C4-2B (cell line): ENCODE measurements at regions not wholly inside any gene's neighbourhood (a gene's known extent, or its start where the extent isn't known, plus 50 kb on each side); places are given as distances from the start of the nearest gene placed in this dataset.
A peak's percentile ranks its signal among the peaks of the same experiment; 100 is the strongest.

ENCODE experiments used
- H3K27ac ChIP-seq: fragments of 450-650 bp; 2 replicates; pipeline ENCODE4 v1.5.1; 2017
- ZFX ChIP-seq: fragments of 450-650 bp; IDR thresholded peaks from 2 replicates; pipeline ENCODE4 v1.6.1; 2017
- TF ChIP-seq, protein P1 (sequence below): fragments of 450-650 bp; conservative IDR thresholded peaks from 2 replicates; pipeline ENCODE4 v1.5.1; 2017; ENCODE audit warnings: mild to moderate bottlenecking

DNA sequence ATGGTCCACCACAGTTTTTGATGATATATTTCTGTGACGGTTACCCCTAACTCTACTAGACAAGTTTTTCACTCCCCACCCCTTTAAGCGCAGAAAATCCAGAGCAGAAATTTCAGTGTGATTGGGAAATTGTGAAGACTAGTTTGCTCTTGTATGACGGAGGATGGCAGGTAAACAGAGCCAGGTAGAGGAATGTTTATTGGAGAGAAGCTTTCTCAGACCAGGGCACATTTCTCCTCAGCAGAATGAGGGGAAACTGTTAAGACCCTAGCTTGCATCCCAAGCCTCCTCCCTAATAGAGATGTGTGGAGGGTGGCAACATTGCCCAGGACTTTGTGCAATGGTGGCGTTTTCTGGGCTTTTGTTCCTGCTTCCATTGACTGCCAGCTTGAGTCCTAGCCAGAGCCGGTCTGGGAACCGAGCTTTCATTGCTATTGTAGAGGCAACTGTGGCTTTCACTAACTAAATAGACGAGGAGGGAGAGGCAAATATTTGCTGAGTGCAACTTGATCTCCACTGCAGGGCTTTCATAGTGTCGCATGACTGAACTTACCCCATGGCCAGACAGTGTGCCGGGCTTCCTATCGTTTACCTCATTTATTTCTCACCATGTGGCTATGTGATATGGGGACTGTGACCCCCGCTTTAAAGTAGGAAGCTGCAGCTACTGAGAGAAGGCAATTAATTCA lies 159.6 kb upstream of the MPHOSPH6 start:
- TF ChIP-seq, protein P1, sequence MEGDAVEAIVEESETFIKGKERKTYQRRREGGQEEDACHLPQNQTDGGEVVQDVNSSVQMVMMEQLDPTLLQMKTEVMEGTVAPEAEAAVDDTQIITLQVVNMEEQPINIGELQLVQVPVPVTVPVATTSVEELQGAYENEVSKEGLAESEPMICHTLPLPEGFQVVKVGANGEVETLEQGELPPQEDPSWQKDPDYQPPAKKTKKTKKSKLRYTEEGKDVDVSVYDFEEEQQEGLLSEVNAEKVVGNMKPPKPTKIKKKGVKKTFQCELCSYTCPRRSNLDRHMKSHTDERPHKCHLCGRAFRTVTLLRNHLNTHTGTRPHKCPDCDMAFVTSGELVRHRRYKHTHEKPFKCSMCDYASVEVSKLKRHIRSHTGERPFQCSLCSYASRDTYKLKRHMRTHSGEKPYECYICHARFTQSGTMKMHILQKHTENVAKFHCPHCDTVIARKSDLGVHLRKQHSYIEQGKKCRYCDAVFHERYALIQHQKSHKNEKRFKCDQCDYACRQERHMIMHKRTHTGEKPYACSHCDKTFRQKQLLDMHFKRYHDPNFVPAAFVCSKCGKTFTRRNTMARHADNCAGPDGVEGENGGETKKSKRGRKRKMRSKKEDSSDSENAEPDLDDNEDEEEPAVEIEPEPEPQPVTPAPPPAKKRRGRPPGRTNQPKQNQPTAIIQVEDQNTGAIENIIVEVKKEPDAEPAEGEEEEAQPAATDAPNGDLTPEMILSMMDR: no peak
- TF ChIP-seq ZFX: no peak
- peak overlapping the region; percentile 80 for H3K27ac ChIP-seq

DNA sequence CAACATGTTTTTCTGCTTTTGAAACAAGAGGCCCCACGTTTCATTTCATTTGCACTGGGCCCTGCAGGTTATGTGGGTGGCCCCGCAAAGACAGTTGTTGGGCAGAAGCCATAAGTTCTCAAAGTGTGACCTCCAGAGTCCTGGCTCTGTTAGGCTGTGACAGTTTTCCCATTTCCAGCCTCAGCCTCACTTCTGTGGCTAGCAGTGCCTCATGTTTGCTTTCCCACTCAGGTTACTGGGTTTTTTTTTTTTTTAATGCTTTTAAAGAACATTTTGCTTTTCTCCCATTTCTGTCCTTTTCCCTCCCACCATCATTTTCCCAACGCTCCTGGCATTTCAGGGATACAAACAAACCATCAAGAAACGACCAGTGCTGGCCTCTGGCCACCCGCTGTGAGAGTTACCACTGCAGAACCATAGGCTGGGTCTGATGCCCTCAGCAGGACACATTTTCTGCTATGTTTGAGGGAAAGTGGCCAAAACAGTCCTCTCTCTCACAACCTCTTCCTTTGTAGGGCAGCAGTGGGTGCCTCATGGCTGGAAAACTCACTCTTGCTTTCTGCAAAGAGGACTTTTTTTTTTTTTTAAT lies 159.0 kb upstream of the MPHOSPH6 start:
- TF ChIP-seq, protein P1: no peak
- TF ChIP-seq ZFX: no peak
- peak overlapping the region; percentile 80 for H3K27ac ChIP-seq

DNA sequence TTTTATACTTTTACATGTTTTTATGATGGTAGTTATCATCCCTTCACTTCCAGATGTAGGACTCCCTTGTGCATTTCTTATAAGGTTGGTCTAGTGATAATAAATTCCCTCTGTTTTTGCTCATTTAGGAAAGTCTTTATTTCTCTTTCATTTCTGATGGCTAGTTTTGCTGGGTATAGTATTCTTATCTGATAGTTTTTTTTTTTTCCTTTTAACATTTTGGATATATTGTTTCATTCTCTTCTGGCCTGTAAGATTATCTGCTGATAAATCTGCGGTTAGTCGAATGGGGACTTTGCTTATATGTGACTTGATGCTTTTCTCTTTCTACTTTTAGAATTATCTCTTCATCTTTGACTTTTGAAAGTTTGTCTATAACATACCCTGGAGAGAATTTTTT lies 153.1 kb upstream of the MPHOSPH6 start:
- no peak overlapping the region for H3K27ac ChIP-seq
- TF ChIP-seq, protein P1: no peak
- no peak for TF ChIP-seq ZFX

DNA sequence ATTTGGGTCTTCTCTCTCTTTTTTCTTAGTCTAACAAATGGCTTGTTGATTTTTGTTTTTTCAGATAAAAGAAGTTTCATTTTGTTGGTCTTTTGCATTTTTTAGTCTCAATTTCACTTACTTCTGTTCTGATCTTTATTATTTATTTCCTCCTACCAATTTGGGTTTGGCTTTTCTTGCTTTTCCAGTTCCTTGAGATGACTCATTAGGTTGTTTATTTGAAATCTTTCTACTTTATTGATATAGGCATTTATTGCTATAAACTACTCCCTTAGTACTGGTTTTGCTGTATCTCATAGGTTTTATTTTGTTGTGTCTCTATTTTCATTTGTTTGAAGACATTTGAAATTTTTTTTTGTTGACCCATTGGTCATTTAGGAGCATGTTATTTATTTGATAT lies 152.2 kb upstream of the MPHOSPH6 start:
- TF ChIP-seq, protein P1: no peak
- no peak for TF ChIP-seq ZFX
- H3K27ac ChIP-seq: no peak overlapping the region

DNA sequence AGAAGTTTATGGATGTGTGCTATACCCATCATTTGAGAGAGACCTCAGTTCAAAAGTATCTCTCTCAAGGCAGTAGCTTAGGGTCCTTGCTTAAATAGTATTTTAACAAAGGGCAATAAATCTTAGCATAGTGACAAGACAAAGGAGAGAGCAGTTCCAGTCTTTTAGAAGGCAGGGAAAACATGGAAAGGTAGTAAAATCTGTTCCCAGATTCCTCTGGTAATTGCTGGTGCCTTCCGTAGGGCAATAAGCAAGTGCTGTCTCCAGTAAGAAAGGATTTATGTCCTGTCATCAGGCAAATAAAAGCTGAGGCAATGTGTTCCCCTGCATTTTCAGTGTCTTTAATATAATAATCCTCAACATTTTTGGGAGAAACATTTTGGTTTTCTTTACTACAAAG lies 149.0 kb upstream of the MPHOSPH6 start:
- H3K27ac ChIP-seq: no peak overlapping the region
- TF ChIP-seq, protein P1: no peak
- no peak for TF ChIP-seq ZFX

DNA sequence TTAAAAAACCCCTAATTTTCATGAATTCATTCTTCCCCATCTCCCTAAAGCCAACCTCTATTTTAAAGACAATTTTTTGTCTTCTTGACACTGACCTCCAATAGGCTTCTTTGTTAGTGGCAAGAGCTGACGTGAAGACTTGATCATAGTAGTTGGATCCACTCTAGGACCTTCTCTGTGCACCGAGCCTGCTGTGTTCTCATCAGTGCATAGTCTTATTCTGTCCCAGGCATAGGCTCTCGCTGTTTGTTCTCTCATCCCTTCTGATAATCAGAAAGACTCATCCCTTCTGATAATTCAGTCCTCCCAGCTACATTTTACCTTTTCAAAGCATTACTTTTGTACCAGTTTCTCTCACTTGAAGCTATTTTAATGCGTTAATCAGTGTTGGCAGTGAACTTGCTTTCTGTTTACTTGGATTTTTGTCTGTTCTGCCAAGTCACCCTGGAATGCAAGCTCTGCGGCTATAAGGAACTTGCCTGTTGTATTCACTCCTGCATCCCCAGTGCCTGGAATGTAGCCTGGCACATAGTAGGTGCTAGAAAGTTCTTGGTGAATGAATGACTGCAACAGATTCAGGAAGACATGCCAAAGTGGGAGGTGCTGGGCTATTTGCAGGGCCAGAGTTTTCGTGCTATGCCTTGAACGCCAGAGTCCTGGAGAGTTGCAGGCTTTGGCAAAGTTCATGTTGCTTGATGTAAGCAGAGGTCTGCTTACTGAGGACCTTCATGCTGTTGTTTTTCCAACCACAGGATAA lies 147.6 kb upstream of the MPHOSPH6 start:
- peak overlapping the region; percentile 35; the same call in 1 of the 2 replicates for H3K27ac ChIP-seq
- TF ChIP-seq ZFX: no peak
- TF ChIP-seq, protein P1: no peak

DNA sequence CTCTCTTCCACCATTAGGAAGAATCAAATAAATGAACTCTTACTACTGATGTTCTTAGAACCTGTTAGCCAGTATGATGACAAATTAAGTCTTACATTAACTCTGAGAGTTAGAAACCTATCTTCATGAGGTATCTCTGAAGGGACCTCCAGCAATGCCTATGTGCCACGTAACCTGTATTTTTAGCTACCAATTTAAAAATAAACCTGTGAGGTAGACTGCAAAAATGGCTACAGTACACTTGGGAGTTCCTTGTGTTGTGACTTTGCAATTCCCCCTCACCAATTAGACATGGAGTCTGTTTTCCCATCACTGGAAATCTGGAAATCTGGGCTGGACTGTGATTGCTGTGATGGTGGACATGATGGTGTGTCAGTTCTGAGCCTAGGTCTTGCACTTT lies 143.7 kb upstream of the MPHOSPH6 start:
- TF ChIP-seq, protein P1: no peak
- TF ChIP-seq ZFX: no peak
- H3K27ac ChIP-seq: no peak overlapping the region
